Epithelial cell of proximal tubule (primary cell): ENCODE measurements at regions not wholly inside any gene's neighbourhood (a gene's known extent, or its start where the extent isn't known, plus 50 kb on each side); places are given as distances from the start of the nearest gene placed in this dataset.
A peak's percentile ranks its signal among the peaks of the same experiment; 100 is the strongest.
"Not testable (repeated sequence)": the region's sequence is repeated elsewhere in the genome, so short reads cannot be mapped to it uniquely, and the experiment has no call there.

Source experiments
- DNase-seq: peaks from one replicate; pipeline ENCODE4 v3.0.0-alpha.2; 2011; ENCODE audit warnings: low read depth
- H3K4me3 ChIP-seq: 2 replicates; pipeline ENCODE4 v1.5.1; 2011; ENCODE audit warnings: low read depth, mild to moderate bottlenecking, low read length
- TF ChIP-seq, protein P1 (sequence below): conservative IDR thresholded peaks from 2 replicates; pipeline ENCODE4 v1.5.1; 2012; ENCODE audit warnings: low read depth, mild to moderate bottlenecking, low read length

DNA sequence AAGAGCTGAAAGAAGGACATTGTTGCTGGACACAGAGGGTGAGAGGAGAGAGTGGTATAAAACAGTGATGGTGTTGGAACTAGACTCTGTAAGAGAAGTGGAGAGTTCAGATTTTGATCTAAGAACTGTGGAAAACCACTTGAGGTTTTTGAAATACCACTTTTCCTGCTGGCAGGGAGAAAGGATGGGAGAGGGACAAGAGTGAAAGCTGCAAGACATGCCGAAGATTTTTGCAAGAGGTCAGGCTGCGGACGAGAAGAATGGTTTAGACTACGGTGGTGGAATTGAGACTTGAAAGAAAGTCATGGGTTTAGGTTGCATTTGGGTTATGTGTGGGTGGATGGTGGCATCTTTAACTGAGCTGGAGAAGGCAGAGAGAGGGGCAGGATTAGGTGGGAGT lies 202.2 kb upstream of the RPS23 start:
- no peak for DNase-seq
- no peak overlapping the region for H3K4me3 ChIP-seq
- TF ChIP-seq, protein P1, sequence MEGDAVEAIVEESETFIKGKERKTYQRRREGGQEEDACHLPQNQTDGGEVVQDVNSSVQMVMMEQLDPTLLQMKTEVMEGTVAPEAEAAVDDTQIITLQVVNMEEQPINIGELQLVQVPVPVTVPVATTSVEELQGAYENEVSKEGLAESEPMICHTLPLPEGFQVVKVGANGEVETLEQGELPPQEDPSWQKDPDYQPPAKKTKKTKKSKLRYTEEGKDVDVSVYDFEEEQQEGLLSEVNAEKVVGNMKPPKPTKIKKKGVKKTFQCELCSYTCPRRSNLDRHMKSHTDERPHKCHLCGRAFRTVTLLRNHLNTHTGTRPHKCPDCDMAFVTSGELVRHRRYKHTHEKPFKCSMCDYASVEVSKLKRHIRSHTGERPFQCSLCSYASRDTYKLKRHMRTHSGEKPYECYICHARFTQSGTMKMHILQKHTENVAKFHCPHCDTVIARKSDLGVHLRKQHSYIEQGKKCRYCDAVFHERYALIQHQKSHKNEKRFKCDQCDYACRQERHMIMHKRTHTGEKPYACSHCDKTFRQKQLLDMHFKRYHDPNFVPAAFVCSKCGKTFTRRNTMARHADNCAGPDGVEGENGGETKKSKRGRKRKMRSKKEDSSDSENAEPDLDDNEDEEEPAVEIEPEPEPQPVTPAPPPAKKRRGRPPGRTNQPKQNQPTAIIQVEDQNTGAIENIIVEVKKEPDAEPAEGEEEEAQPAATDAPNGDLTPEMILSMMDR: no peak

DNA sequence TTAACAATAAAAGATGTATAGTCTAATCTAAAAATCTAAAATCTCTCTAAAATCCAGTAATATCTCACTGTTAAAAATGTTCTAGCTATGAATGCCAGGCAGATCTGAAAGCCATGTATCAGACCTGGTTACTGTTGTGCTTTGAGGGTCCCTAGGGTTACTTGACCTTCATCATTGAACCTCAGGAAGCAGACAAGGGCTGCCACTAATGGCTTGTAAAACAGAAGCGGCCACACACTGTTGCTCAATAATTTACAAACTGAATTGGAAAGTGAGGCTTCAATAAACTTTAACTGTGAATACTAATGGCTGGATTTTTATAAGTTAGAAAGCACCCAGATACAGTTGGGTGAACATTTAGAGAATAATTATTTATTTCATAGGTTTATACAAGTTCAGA lies 198.0 kb upstream of the RPS23 start:
- H3K4me3 ChIP-seq: no peak overlapping the region
- peak; percentile 15 for DNase-seq
- TF ChIP-seq, protein P1: no peak

DNA sequence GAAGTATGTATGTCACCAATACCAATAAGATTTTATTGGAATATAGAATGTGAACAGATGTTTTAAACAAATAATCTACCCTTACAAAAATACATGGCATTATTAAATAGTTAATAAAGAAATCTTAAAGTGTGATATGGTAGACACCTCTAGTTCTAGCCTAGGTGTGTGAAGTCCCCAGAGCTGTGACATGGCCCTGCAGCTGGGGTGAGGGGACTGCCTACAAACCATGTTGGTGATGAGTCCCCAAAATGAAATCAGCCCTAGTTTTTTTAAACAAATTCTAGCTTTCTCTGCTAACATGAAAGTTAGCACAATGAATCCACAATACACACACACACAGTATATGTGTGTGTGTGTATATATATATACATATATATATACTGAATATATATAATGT lies 195.1 kb upstream of the RPS23 start:
- TF ChIP-seq, protein P1: no peak
- DNase-seq: no peak
- H3K4me3 ChIP-seq: no peak overlapping the region

DNA sequence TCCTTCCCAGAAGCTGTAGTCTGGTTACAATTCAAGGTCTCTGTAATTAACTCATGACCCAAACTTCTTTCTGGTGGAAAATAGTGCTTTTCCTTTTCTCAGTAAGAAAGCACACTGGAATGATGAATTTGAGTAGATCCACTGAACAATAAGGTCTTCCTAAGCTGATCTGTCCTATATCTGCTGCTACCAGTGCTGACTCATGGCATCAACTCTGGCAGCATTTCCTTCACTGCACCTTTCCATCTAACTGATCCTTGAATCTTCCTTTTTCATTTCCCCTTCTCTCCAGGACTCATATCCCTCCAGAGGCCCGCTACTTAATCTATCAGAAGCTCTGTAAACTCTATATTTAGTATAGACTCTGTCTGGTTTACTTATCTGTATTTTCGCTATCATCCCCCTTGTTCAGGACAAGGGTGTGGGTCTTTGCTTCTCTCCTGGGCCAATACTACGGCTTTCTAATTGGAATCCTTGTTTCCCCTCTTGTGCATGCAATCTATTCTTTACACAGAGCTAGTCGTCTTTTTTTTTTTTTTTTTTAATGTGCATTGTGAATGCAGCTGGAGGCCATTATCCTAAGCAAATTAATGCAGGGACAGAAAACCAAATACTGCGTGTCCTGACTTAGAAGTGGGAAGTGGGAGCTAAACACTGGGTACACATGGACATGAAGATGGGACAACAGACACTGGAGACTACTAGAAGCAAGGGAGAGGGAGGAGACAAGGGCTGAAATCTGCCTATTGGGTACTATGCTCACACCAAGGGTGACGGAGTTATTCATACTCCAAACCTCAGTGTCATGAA lies 192.2 kb upstream of the RPS23 start:
- TF ChIP-seq, protein P1: no peak
- no peak for DNase-seq
- no peak overlapping the region for H3K4me3 ChIP-seq

DNA sequence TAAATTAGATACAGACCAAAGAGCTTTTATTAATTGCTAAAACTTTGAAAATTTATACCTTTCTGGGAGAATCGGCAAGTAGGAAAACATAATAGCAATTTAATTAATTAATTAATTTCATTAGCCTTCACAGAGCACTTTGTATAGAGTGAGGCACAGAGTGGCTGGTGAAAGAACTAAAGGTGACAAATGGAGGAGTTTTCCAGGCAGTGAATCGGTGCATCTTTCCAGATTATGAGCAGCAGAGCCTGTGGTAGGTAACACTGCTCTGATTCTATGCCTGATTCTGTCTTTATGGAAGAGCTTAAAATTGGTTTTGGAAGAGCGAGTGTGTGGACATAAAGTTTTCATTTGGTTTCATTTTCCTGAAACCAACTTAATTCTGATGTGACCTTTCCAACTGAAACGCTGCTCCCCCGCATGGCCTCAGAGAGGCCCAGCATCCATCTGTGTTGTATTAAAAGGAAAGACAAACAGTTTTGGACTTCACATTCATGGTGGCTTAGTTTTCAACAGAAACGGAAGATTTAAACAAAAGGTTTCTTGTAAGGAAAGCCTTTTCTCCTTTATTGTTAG lies 188.9 kb upstream of the RPS23 start:
- no peak for DNase-seq
- no peak overlapping the region for H3K4me3 ChIP-seq
- TF ChIP-seq, protein P1: no peak

DNA sequence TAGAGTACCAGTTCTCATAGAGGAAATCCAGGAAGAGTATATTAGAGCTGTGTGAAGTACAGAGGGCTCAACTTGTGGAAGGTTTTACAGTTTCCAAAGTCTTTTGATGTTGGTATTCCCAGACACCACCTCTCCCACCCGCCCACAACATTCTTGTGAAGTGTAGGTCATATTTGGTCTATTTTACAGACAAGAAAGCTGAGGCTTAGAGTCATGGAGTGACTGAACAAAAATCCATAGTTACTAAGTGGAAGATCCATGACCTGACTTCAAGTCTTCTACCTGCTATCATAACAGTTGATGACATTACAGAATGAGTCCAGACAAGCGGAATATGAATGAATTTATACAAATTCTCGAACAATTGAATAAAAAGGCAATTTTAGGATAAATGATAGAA lies 187.1 kb upstream of the RPS23 start:
- TF ChIP-seq, protein P1: no peak
- no peak for DNase-seq
- no peak overlapping the region for H3K4me3 ChIP-seq

DNA sequence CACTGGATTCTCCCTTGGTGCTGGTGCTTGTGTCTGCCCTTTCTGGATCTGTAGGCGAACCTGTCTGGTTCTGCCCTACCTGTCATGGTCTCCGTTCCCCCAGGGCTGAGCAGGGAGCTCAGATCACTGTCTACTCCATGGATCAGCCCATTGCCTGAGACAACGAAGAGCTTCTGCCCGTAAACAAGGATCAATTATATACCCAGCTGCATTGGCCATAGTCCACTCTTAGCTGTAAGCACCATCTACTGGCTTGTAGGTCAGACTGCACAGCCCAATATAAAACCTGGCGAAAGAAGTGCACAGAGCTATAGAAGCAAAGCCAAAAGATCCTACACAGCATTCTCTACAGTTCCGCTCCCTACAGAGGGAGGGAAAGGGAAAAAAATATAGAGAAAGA lies 181.5 kb upstream of the RPS23 start:
- TF ChIP-seq, protein P1: peak; percentile 6
- no peak for DNase-seq
- no peak overlapping the region for H3K4me3 ChIP-seq

DNA sequence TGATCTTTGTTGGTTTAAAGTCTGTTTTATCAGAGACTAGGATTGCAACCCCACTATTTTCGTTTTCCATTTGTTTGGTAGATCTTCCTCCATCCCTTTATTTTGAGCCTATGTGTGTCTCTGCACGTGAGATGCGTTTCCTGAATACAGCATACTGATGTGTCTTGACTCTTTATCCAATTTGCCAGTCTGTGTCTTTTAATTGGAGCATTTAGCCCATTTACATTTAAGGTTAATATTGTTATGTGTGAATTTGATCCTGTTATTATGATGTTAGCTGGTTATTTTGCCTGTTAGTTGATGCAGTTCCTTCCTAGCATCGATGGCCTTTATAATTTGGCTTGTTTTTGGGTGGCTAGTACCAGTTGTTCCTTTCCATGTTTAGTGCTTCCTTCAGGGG lies 177.2 kb upstream of the RPS23 start:
- not testable (repeated sequence) for H3K4me3 ChIP-seq, DNase-seq
